Right lobe of liver (tissue), 6 donors: ENCODE measurements at regions not wholly inside any gene's neighbourhood (a gene's known extent, or its start where the extent isn't known, plus 50 kb on each side); places are given as distances from the start of the nearest gene placed in this dataset.

Experiments
- ATAC-seq, 4 donors: fragments of 200-7000 bp; cut with Tn5 transposase; one replicate each; pipeline ENCODE4 v1.9.1; 2020; ENCODE audit warnings: mild to moderate bottlenecking in 4 of 4, moderate library complexity in 4 of 4
- DNase-seq, 3 donors: peaks; one replicate each; pipeline ENCODE4 v3.0.0-alpha.2; 2020
- H3K27ac ChIP-seq, 3 donors: fragments of 200-600 bp; one replicate each; pipeline ENCODE4 v1.8.0; 2022
- H3K27me3 ChIP-seq, 2 donors: fragments of 200-600 bp; one replicate each; pipeline ENCODE4 v1.8.0; 2022
- H3K36me3 ChIP-seq, 4 donors: fragments of 200-600 bp; sonication (generic) in 1 of 4; one replicate each; pipeline versions ENCODE4 v1.5.1 to v1.8.0; 2017 to 2022; ENCODE audit warnings: control low read depth in 1 of 4
- H3K4me1 ChIP-seq, 4 donors: fragments of 200-600 bp; sonication (generic) in 1 of 4; one replicate each; pipeline versions ENCODE4 v1.5.1 to v1.8.0; 2017 to 2022; ENCODE audit warnings: control low read depth in 1 of 4
- H3K4me3 ChIP-seq, 3 donors: fragments of 200-600 bp; one replicate each; pipeline ENCODE4 v1.8.0; 2022
- H3K9me3 ChIP-seq, 4 donors: fragments of 200-600 bp; sonication (generic) in 1 of 4; one replicate each; pipeline versions ENCODE4 v1.5.1 to v1.8.0; 2017 to 2022; ENCODE audit warnings: control low read depth in 1 of 4
- CTCF ChIP-seq, 4 donors: fragments of 200-600 bp in 3 of 4; fragments of 450-650 bp in 1 of 4; IDR thresholded peaks; one replicate each; pipeline versions ENCODE4 v1.5.1 to v1.8.0; 2016 to 2022; ENCODE audit warnings: antibody characterized with exemption in 4 of 4, mild to moderate bottlenecking in 2 of 4
- POLR2A ChIP-seq: fragments of 450-650 bp; IDR thresholded peaks from one replicate; pipeline ENCODE4 v1.6.1; 2017; ENCODE audit warnings: antibody characterized with exemption, mild to moderate bottlenecking
- WGBS: methylation state at CpG from one replicate; pipeline ENCODE4 v1.1.6; 2018; ENCODE audit warnings: low coverage, low lambda C conversion rate; ENCODE audit not compliant: insufficient coverage; ENCODE audit errors: missing lambda C conversion rate; 5-methylcytosine and 5-hydroxymethylcytosine counted together
- intact Hi-C, 2 donors: fragments of 100-400 bp; cut with DNase I; formaldehyde crosslinking; loops; one replicate each; pipeline versions ENCODE4 v1.11.2 to v1.14.1; 2022
- donor health status: DM: no; HTN: yes; CAD: no.
- donor health status: DM: no; HTN: no; CAD: no.
- donor health status: DM: no; HTN: no; CAD: no.
- donor health status: DM: no; HTN: yes; CAD: no.
- donor health status: DM: no; HTN: yes; CAD: no.

GRCh38 chr5:122545986-122546385, 228.9 kb upstream of the SNX2 start:
- H3K4me1 ChIP-seq: no peaks in the 10 kb centered on the region
- H3K27me3 ChIP-seq: no peaks in the 10 kb centered on the region
- ATAC-seq: no peak
- DNase-seq: no peak
- H3K36me3 ChIP-seq: no peaks in the 10 kb centered on the region
- no peak overlapping the region for H3K4me3 ChIP-seq
- WGBS: 53% methylated on average over 3 of the region's 3 CpGs
- no peak overlapping the region for H3K27ac ChIP-seq
- H3K9me3 ChIP-seq: no peaks in the 10 kb centered on the region
- no peak for TF ChIP-seq POLR2A
- no peak for TF ChIP-seq CTCF (IDR thresholded peaks at IDR 0.05)
- intact Hi-C loops: no loop called here

GRCh38 chr5:122547219-122547618, 227.7 kb upstream of the SNX2 start:
- Histone ChIP-seq H3K4me1 (peaks cover 0 to 3% (median 0%) of the 10 kb centered on the region in 4 donors), H3K36me3 (no peaks in the 10 kb centered on the region), H3K27me3 (no peaks in the 10 kb centered on the region), H3K4me3 (no peak overlapping the region), H3K9me3 (no peaks in the 10 kb centered on the region), H3K27ac (no peak overlapping the region)
- ATAC-seq (no peak), DNase-seq (no peak)
- WGBS: 85% methylated on average over 2 of the region's 2 CpGs
- intact Hi-C loops: no loop called here
- TF ChIP-seq POLR2A (no peak), CTCF (IDR thresholded peaks at IDR 0.05) (no peak)

GRCh38 chr5:122547669-122548068, 227.2 kb upstream of the SNX2 start:
- no peak for TF ChIP-seq CTCF (IDR thresholded peaks at IDR 0.05)
- TF ChIP-seq POLR2A: no peak
- no peak overlapping the region for H3K4me3 ChIP-seq
- no peaks in the 10 kb centered on the region for H3K9me3 ChIP-seq
- no peaks in the 10 kb centered on the region for H3K36me3 ChIP-seq
- no peaks in the 10 kb centered on the region for H3K27me3 ChIP-seq
- intact Hi-C loops: no loop called here
- ATAC-seq (no peak), DNase-seq (no peak)
- no peak overlapping the region for H3K27ac ChIP-seq
- H3K4me1 ChIP-seq: peaks cover 0 to 7% (median 0%) of the 10 kb centered on the region in 4 donors
- 69% methylated on average over 4 of the region's 4 CpGs for WGBS

GRCh38 chr5:122559676-122560075, 215.2 kb upstream of the SNX2 start:
- intact Hi-C loops: no loop called here
- no peaks in the 10 kb centered on the region for H3K36me3 ChIP-seq
- DNase-seq (no peak), ATAC-seq (no peak)
- H3K4me3 ChIP-seq: no peak overlapping the region
- H3K27me3 ChIP-seq: no peaks in the 10 kb centered on the region
- no peak for TF ChIP-seq POLR2A
- TF ChIP-seq CTCF (IDR thresholded peaks at IDR 0.05): no peak
- H3K9me3 ChIP-seq: no peaks in the 10 kb centered on the region
- H3K4me1 ChIP-seq: no peaks in the 10 kb centered on the region
- H3K27ac ChIP-seq: no peak overlapping the region

GRCh38 chr5:122561209-122561608, 213.7 kb upstream of the SNX2 start:
- H3K9me3 ChIP-seq: no peaks in the 10 kb centered on the region
- intact Hi-C loops: no loop called here
- no peaks in the 10 kb centered on the region for H3K27me3 ChIP-seq
- TF ChIP-seq CTCF (IDR thresholded peaks at IDR 0.05) (no peak), POLR2A (no peak)
- no peaks in the 10 kb centered on the region for H3K36me3 ChIP-seq
- H3K27ac ChIP-seq: no peak overlapping the region
- no peaks in the 10 kb centered on the region for H3K4me1 ChIP-seq
- DNase-seq: no peak
- no peak overlapping the region for H3K4me3 ChIP-seq
- ATAC-seq: no peak
- WGBS: 74% methylated on average over 3 of the region's 3 CpGs
